ENCODE measurements at regions not wholly inside any gene's neighbourhood (a gene's known extent, or its start where the extent isn't known, plus 50 kb on each side); places are given as distances from the start of the nearest gene placed in this dataset.
"Not testable (repeated sequence)": the region's sequence is repeated elsewhere in the genome, so short reads cannot be mapped to it uniquely, and the experiment has no call there.

GRCh38 chr11:49562262-49562661 is 353.9 kb upstream of the FOLH1 start:
- H3K27ac ChIP-seq (ENCODE audit: extremely low read length, insufficient read depth, low read length); FAIRE-seq; H3K9me3 ChIP-seq (ENCODE audit: low read length); CTCF ChIA-PET (ENCODE audit: low intra/inter-chr PET ratio, low total read pairs); H3K36me3 ChIP-seq (replicated peaks in 1 of 2; ENCODE audit: control insufficient read depth in 1 of 2, insufficient read depth in 2 of 2, low read length in 2 of 2); H2AFZ ChIP-seq (ENCODE audit: low read length); H4K20me1 ChIP-seq (ENCODE audit: insufficient read depth, low read length); POLR2A ChIA-PET; H3K4me3 ChIP-seq (replicated peaks in 1 of 3; ENCODE audit: insufficient read depth in 1 of 3, low read depth in 2 of 3, low read length in 3 of 3); BruUV-seq (replicated peaks); ATAC-seq; H3K4me2 ChIP-seq (ENCODE audit: low read depth, low read length); H3K79me2 ChIP-seq (ENCODE audit: insufficient read depth, low read length); H3K4me1 ChIP-seq (ENCODE audit: insufficient read depth, low read length); DNase-seq (ENCODE audit: low spot score); H3K9ac ChIP-seq (ENCODE audit: insufficient read depth, low read depth, low read length); in situ Hi-C loops (cut with HindIII; ENCODE audit: extremely low pct_ligation_motif_present, low pct_unique_long_range_greater_than_20kb); intact Hi-C loops (cut with micrococcal nuclease; ENCODE audit: unreplicated experiment); H3K27me3 ChIP-seq (ENCODE audit: control insufficient read depth in 1 of 2, insufficient read depth in 2 of 2, low read length in 2 of 2): not testable (repeated sequence)
- 9% methylated on average over 5 of the region's 5 CpGs for WGBS (ENCODE audit: low lambda C conversion rate)
- peak in 1 of 2 experiments; percentile 67; a peak in 1 of 4 replicates for TF ChIP-seq REST (IDR thresholded peaks at IDR 0.05; ENCODE audit: borderline replicate concordance in 1 of 2, low read depth in 1 of 2, low read length in 2 of 2)

- BruUV-seq (replicated peaks); H3K9ac ChIP-seq (ENCODE audit: insufficient read depth, low read depth, low read length); DNase-seq (ENCODE audit: low spot score); H2AFZ ChIP-seq (ENCODE audit: low read length); FAIRE-seq; H4K20me1 ChIP-seq (ENCODE audit: insufficient read depth, low read length); in situ Hi-C loops (cut with HindIII; ENCODE audit: extremely low pct_ligation_motif_present, low pct_unique_long_range_greater_than_20kb); H3K36me3 ChIP-seq (replicated peaks in 1 of 2; ENCODE audit: control insufficient read depth in 1 of 2, insufficient read depth in 2 of 2, low read length in 2 of 2); H3K4me3 ChIP-seq (replicated peaks in 1 of 3; ENCODE audit: insufficient read depth in 1 of 3, low read depth in 2 of 3, low read length in 3 of 3); H3K27ac ChIP-seq (ENCODE audit: extremely low read length, insufficient read depth, low read length); H3K27me3 ChIP-seq (ENCODE audit: control insufficient read depth in 1 of 2, insufficient read depth in 2 of 2, low read length in 2 of 2); CTCF ChIA-PET (ENCODE audit: low intra/inter-chr PET ratio, low total read pairs); intact Hi-C loops (cut with micrococcal nuclease; ENCODE audit: unreplicated experiment); H3K4me1 ChIP-seq (ENCODE audit: insufficient read depth, low read length); H3K79me2 ChIP-seq (ENCODE audit: insufficient read depth, low read length); H3K9me3 ChIP-seq (ENCODE audit: low read length); ATAC-seq; H3K4me2 ChIP-seq (ENCODE audit: low read depth, low read length); POLR2A ChIA-PET: not testable (repeated sequence)
- WGBS (ENCODE audit: low lambda C conversion rate) = 5% methylated on average over 4 of the region's 4 CpGs
Measured at GRCh38 chr11:49579492-49579891, 371.1 kb upstream of the FOLH1 start.

- in situ Hi-C loops (cut with HindIII; ENCODE audit: extremely low pct_ligation_motif_present, low pct_unique_long_range_greater_than_20kb); FAIRE-seq; BruUV-seq (replicated peaks); H3K4me2 ChIP-seq (ENCODE audit: low read depth, low read length); POLR2A ChIA-PET; DNase-seq (ENCODE audit: low spot score); H4K20me1 ChIP-seq (ENCODE audit: insufficient read depth, low read length); H3K9ac ChIP-seq (ENCODE audit: insufficient read depth, low read depth, low read length); H3K4me3 ChIP-seq (replicated peaks in 1 of 3; ENCODE audit: insufficient read depth in 1 of 3, low read depth in 2 of 3, low read length in 3 of 3); H2AFZ ChIP-seq (ENCODE audit: low read length); H3K27me3 ChIP-seq (ENCODE audit: control insufficient read depth in 1 of 2, insufficient read depth in 2 of 2, low read length in 2 of 2); H3K4me1 ChIP-seq (ENCODE audit: insufficient read depth, low read length); H3K9me3 ChIP-seq (ENCODE audit: low read length); H3K36me3 ChIP-seq (replicated peaks in 1 of 2; ENCODE audit: control insufficient read depth in 1 of 2, insufficient read depth in 2 of 2, low read length in 2 of 2); ATAC-seq; CTCF ChIA-PET (ENCODE audit: low intra/inter-chr PET ratio, low total read pairs); intact Hi-C loops (cut with micrococcal nuclease; ENCODE audit: unreplicated experiment); H3K27ac ChIP-seq (ENCODE audit: extremely low read length, insufficient read depth, low read length); H3K79me2 ChIP-seq (ENCODE audit: insufficient read depth, low read length): not testable (repeated sequence)
- 0% methylated on average over 2 of the region's 2 CpGs for WGBS (ENCODE audit: low lambda C conversion rate)
Measured at GRCh38 chr11:49585495-49585894, 366.7 kb upstream of the OR4C13 start.

GRCh38 chr11:49608892-49609291 is 343.3 kb upstream of the OR4C13 start:
- H3K4me1 ChIP-seq (ENCODE audit: insufficient read depth, low read length); H3K9ac ChIP-seq (ENCODE audit: insufficient read depth, low read depth, low read length); H3K9me3 ChIP-seq (ENCODE audit: low read length); in situ Hi-C loops (cut with HindIII; ENCODE audit: extremely low pct_ligation_motif_present, low pct_unique_long_range_greater_than_20kb); ATAC-seq; BruUV-seq (replicated peaks); DNase-seq (ENCODE audit: low spot score); H4K20me1 ChIP-seq (ENCODE audit: insufficient read depth, low read length); H3K27ac ChIP-seq (ENCODE audit: extremely low read length, insufficient read depth, low read length); H3K79me2 ChIP-seq (ENCODE audit: insufficient read depth, low read length); H2AFZ ChIP-seq (ENCODE audit: low read length); intact Hi-C loops (cut with micrococcal nuclease; ENCODE audit: unreplicated experiment); H3K36me3 ChIP-seq (replicated peaks in 1 of 2; ENCODE audit: control insufficient read depth in 1 of 2, insufficient read depth in 2 of 2, low read length in 2 of 2); POLR2A ChIA-PET; FAIRE-seq; CTCF ChIA-PET (ENCODE audit: low intra/inter-chr PET ratio, low total read pairs); H3K4me2 ChIP-seq (ENCODE audit: low read depth, low read length); H3K27me3 ChIP-seq (ENCODE audit: control insufficient read depth in 1 of 2, insufficient read depth in 2 of 2, low read length in 2 of 2); H3K4me3 ChIP-seq (replicated peaks in 1 of 3; ENCODE audit: insufficient read depth in 1 of 3, low read depth in 2 of 3, low read length in 3 of 3): not testable (repeated sequence)

Measured in HepG2 (cell line).